HG03565 (cell line): ENCODE measurements at regions not wholly inside any gene's neighbourhood (a gene's known extent, or its start where the extent isn't known, plus 50 kb on each side); places are given as distances from the start of the nearest gene placed in this dataset.
"Not testable (repeated sequence)": the region's sequence is repeated elsewhere in the genome, so short reads cannot be mapped to it uniquely, and the experiment has no call there.

Experiments used
- ATAC-seq: cut with Tn5 transposase; IDR thresholded peaks from one replicate; pipeline ENCODE4 v1.9.1; 2021; ENCODE audit warnings: mild to moderate bottlenecking, moderate library complexity; ENCODE audit not compliant: unreplicated experiment

GRCh38 chr7:55743454-55743717 lies 119.2 kb downstream of the SEPTIN14 start:
- ATAC-seq, result not testable (repeated sequence)

- ATAC-seq, result not testable (repeated sequence)
Measured at GRCh38 chr7:55742651-55743453, 119.7 kb downstream of the SEPTIN14 start.

- ATAC-seq, result not testable (repeated sequence)
Measured at GRCh38 chr7:55741721-55742631, 120.6 kb downstream of the SEPTIN14 start.

- ATAC-seq, result not testable (repeated sequence)
Measured at GRCh38 chr7:55740633-55741250, 121.8 kb downstream of the SEPTIN14 start.

DNA sequence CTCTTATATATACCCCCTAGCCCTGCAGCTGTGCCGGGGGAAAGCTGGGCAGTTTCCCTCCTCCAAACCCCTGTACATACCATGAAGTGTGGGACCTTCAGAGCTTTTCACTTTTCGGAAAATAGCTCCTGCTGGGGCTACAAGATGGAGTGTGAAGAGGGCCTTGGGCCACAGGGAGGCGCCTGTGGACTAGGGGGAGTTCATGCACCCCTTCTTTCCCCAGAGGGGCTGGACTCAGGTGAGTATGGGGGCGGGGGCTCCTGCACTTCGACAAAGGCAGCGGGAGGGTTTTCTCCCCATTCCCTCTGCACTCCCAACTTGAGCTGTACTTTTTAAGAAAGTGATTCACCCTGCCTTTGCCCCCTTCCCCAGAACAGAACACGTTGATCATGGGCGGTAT lies 122.5 kb downstream of the SEPTIN14 start:
- ATAC-seq, result not testable (repeated sequence)

DNA sequence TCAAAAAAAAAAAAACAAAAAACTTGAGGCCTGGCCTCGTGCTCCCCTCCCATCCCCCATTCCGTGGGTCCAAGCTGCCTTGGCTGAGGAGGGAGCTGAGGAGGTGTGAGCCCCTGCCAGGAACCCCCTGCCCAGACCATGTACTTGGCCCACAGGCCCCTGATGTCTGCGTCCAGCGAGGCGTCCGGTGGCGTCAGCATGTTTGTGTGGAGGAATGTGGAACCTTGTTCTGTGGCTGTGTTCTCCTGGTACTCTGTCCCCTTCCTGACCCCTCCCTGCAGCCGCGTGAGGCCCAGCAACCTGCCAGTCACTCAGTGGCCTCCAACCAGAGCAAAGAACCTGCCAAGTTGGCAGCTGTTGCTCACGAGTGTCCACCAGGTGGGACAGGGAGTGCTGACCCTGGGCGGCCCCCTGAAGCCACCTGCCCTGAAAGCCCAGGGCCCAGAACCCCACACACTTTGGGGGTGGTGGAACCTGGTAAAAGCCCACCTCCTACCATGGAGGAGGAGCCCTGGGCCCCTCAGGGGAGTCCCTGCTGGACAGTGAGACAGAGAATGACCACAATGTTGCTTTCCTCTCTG lies 125.8 kb downstream of the SEPTIN14 start:
- ATAC-seq, result not testable (repeated sequence)

DNA sequence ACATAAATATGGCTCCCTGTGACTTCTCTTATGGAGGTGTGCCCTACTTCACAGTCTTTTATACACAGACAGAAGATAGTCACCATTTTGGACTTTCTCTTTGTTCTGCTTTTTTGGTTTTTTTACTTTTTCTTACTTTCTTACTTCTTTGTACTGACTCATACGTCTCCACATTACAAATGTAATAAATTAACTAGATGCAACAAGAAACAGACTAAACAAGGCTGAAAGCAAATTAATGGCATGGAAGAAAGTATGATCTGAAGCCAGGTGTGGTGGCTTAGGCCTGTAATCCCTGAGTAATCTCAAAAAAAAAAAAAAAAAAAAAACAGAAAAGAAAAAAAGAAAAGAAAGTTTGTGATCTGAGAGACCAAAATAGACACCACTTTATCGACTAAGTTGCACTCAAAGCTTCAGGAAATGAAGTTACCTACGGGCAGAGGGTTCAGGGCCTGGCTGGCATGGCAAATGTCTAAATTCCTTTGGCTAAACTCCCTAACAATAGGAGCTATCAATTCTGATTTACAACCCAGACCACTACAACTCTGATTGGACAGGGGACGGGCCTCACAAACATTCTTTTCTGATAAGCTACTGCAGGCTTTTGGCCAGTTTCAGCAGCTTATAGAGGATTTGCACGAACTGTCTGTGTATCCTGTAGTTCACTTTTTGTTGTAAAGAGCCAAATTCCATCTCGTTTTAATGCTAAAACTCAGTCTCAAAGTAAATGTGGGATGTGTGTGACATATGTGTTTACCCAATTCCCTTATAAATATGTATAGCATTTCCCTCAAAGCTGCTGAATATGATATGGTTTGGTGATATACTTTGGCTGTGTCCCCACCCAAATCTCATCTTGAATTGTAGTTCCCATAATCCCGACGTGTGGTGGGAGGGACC lies 129.1 kb downstream of the SEPTIN14 start:
- ATAC-seq, result no peak

DNA sequence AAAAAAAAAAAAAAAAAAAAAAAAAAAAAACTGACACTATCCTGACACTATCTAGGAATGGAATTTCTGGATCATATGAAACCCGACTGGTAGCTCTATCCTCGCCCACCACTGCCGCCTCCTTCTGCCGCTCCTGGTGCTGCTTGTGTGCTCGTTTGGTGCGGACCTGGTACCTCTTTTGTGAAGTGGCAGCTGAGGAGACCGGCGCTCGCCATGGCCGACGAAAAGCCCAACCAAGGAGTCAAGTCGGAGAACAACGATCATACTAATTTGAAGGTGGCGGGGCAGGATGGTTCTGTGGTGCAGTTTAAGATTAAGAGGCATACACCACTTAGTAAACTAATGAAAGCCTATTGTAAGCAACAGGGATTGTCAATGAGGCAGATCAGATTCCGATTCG lies 130.6 kb downstream of the SEPTIN14 start:
- no peak for ATAC-seq

DNA sequence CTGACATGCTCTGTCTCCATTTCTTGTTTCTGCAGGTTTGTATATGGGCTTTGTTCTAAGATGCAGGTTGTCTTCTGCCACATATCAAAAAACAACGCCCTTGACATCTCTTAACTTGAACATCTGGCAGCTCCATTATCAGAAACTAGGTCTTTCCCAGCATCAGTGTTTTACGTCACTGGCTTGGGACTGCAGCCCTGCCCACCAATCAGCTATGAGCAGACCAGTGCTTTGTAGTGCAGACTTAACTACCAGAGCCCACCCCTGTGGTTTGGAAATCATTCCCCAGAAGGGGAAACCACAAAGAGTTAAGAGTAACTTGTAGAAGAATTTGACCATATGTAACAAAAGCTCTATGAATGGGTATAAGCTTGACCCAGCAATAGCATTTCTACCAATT lies 132.4 kb downstream of the SEPTIN14 start:
- ATAC-seq, result no peak

- no peak for ATAC-seq
Measured at GRCh38 chr7:55723621-55723941, 139.0 kb downstream of the SEPTIN14 start.

DNA sequence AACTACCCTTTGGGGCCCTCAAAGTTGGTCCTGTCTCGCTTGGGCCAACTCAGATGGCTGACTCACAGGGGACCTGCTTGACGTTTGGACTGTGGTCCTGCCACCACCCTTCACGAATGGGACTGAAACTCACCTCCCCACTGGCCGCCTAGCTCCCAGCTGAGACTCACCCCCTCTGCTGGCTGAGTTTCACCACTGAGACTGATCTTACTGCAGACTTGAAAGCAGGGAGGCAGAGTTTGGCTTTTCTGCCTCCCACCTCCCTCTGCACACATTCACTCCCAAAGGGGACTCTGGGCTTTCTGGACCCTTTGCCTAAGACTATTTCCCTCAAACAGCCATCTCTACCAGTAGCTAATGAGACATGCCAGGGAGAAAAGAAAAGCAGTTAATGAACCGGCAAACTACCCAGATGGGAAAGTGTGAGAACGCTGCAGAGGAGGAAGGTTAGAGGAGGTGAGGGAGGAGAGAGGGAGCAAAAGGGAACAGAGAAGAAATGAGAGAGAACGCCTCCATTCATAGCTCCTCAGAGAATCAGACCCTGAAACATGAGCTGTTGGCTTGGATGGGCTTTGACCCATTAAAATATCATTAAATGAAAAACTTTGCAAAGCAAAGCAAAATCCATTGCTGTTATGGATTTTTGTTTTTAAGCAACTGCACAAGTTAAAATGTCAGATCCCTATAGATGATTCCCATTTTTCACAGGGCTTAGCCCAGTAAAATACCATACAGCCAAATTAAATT lies 139.5 kb downstream of the SEPTIN14 start:
- ATAC-seq, result peak; percentile 95

GRCh38 chr7:55721004-55721403 lies 141.5 kb downstream of the SEPTIN14 start:
- ATAC-seq, result not testable (repeated sequence)

DNA sequence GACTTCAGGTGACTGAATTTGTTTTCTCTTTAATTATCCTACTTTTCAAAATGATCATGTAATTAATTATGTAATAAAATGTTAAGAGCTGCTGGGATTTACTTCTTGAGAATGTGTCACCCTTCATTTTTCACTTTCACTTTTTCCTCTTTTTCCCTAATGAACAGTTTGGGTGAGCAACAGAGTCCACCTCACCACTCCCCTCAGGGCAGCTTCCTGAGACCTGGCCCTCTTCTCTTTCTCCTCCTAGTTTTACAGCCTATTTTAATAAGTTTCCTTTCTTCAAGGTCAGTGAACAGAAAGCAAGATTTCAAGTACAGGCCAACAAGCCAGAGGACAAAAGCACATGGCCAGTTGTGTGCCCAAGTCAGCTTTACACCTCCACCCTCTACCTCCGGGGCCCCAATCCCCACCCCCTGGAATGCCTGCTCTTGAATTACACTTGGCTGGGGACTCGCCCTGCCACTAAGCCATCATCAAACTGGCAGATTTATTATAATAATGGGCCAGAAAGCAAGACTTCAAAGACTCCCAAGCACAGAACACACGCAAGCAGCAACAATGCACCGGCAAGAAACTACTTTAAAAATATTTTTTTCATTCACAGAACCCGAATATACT lies 143.1 kb upstream of the VOPP1 start:
- ATAC-seq, result not testable (repeated sequence)

GRCh38 chr7:55714370-55714769 lies 142.1 kb upstream of the VOPP1 start:
- not testable (repeated sequence) for ATAC-seq

DNA sequence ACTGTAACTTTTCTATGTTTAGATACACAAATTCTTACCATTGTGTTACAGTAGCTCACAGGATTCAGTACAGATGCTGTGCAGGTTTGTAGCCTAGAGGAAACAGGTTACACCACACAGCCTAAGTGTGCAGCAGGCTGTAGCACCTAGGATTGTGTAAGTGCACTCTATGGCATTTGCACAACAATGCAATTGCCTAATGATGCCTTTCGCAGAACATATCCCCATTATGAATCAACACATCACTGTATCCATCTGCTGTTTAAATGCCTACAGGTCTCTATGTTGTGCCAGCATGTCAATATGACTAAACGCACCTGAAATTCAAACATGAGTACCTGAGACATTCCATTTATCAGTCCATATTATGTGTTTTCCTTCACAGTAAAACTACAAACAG lies 138.0 kb upstream of the VOPP1 start:
- not testable (repeated sequence) for ATAC-seq

DNA sequence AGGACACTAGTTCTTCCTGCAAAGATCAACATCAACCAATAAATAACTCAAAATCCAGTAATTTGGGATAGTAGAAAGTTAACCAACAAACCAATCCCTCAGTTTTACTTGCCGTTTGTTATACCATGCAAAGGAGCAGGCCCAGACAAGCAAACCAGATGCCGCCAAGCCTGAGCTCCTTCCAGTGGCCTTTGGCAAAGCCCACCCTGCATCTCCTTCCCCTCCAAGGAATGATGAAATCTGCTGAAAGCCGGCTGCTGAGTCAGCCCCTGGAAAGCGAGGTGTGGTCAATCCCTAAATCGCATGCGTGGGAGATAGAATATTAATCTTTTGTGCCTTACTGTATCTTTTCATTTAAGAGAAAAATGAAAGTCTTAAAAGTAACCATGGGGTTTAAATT lies 135.7 kb upstream of the VOPP1 start:
- ATAC-seq, result not testable (repeated sequence)

GRCh38 chr7:55707410-55707809 lies 135.1 kb upstream of the VOPP1 start:
- ATAC-seq, result not testable (repeated sequence)

- ATAC-seq, result not testable (repeated sequence)
Measured at GRCh38 chr7:55706451-55707195, 134.3 kb upstream of the VOPP1 start.
